CD4-positive, alpha-beta T cell treated with Interleukin-4 for 1 hour (primary cell): ENCODE measurements at regions not wholly inside any gene's neighbourhood (a gene's known extent, or its start where the extent isn't known, plus 50 kb on each side); places are given as distances from the start of the nearest gene placed in this dataset.
"Not testable (repeated sequence)": the region's sequence is repeated elsewhere in the genome, so short reads cannot be mapped to it uniquely, and the experiment has no call there.

Source experiments
- DNase-seq, 2 donors: peaks; one replicate each; pipeline ENCODE4 v3.0.0-alpha.2; 2020 to 2022

DNA sequence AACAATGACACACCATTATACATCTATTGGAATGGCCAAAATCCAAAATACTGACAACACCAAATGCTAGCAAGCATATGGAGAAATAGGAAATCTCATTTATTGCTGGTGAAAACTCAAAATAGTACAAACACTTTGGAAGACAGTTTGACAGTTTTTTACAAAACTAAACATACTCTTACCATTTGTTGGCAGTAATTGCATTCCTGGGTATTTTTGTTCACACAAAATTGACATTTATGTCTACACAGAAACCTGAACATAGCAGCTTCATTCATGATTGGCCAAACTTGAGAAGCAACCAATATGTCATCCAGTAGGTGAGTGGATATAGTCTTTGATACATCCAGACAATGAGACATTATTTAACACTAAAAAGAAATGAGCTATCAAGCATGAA is 489.9 kb downstream of the PLOD2 start:
- no peak for DNase-seq

DNA sequence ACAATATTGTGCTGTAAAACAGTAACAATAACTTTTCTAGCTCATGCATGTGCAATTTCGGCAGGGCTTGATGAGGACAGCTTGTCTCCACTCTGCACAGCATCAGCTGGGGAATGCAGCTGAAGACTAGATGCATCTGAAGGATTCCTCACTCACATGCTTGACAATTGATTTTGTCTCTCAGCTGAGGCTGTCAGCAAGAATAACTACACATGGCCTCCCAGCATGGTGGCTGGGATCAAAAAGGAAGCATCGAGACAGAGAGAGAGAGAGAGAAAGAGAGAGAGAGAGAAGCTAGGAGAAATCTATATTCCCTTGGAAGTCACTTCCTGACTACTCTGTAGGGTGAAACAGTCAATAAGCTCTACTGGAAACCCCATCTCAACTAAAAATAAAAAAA is 487.1 kb downstream of the PLOD2 start:
- DNase-seq: no peak

- DNase-seq: no peak
These were observed 482.6 kb downstream of the PLOD2 start for GRCh38 chr3:145678401-145678800.

DNA sequence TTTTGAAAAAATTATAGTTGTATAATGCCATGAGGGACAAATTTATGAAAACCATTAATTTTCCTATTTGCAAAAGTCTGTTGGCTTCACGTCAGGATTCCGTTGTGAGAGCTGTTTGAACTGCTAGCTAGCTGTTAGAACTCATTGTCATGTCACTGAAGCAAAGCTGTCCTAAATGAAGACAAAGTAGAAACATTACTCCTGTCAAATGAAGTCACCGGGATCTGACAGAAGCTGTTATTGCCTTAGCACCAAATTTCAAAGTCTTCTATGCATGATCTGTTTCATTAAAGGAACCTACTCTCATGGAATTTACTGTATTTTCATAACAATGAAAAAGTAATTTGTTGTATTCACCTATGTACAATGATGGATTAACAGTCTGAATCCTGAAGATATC is 479.8 kb downstream of the PLOD2 start:
- DNase-seq: no peak

GRCh38 chr3:145687978-145688377 is 473.0 kb downstream of the PLOD2 start:
- not testable (repeated sequence) for DNase-seq

DNA sequence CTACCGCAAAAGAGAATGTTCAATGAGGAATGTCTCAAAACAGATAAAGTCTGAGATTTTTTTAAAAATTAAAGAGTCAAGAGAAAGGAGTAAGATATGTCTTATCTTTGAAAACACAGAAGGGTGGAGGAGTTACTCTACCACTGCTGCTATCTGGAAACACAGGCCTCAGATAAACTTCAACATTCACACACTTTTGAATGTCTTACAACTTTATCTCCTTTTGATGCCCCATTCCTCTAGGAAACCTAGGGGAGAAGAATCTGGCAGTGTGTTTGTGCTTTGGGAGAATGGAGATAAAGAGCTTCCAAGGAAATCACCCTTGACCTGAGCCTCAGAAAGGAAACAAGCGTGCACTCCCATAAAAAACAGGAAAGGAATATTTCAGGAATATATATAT is 468.2 kb downstream of the PLOD2 start:
- no peak for DNase-seq

DNA sequence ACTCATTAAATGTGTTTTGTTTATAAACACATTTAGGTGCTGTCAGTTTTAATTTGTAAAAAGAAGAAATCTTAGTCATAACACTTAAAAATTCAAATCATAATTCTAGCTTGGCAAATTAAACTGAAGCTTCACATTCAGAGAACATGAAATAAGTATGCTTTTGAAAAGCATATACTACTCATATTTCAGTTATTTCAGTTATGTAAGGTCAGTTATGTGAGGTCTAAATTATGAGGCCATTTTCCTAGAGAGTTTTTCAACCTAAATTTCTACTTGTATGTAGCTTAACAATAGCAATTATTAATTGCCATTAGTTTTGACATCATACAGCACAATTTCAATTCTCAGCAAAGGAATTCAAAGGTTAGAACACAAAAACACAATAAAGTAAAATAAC is 465.0 kb downstream of the PLOD2 start:
- DNase-seq: no peak

DNA sequence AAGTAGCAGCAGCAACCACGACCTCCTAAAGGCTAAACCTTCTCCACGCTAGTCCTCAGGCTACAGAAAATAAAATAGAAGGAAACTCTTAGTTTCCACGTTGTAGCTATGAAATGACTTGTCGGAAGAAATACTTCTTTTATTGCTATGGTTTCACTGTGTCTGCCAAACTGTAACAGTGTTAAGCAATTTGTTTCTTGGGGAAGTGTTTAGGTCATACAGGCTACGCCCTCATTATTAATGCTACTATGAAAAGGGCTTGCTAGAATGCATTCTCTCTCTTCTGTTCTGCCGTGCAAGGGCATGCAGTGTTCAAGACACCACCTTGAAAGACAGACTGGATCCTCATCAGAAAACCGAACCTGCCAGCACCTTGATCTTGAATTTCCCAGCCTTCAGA is 462.7 kb downstream of the PLOD2 start:
- DNase-seq: no peak

DNA sequence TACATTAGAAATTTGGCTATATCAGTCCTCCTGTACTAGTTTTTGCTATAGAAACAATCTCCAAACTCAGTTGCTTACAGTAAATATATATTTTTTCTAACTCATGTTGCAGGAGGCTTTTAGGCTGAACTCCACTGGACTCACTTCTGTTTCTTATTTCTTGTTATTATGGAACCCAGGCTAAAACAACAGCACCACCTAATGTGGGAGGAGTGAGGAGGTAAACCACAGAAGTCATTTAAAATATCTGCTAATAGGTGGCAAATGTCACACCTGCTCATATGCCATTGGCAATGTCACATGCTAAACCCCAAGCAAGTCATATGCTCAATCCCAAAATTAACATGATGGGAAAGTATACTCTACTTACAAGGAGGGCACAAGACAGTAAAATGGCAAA is 462.2 kb downstream of the PLOD2 start:
- no peak for DNase-seq

DNA sequence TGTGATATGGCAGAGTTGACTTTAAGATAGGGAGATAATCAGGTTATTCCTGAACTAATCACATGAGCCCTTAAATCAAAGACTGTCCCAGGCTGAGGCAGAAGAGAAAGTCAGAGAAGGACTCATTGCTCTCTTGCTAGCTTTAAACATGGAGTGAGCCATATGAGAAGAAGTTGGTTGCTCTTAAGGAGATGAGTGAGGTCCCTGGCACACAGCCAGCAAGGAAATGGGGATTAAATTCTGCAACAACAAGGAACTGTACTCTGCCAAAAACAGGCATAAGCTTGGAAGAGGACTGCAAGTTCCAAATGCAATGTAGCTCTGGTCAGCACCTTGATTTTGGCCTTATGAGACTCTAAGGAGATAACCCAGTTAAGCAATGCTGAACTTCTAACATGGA is 457.0 kb downstream of the PLOD2 start:
- DNase-seq: no peak

GRCh38 chr3:145709779-145710178 is 451.2 kb downstream of the PLOD2 start:
- DNase-seq: not testable (repeated sequence)

- no peak for DNase-seq
These were observed 444.5 kb downstream of the PLOD2 start for GRCh38 chr3:145716519-145716918.

DNA sequence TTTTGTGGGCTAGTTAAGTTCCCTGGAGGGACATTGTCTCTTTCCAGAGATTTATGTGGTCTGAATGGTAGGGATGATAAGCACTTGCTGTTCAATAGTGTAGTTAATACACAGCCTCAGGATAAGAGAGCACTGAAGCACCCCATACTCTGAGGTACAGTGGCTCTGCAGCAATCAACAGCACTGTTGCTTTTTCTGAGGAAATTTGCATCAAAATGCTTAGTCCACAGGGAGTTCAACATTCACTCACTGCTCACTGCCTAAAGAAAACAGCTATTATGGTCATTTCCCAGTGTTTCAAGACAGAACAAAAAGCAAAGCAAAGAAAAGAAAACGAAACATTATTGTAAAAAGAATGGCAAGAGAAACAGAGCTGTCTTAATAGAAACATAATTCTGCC is 441.9 kb downstream of the PLOD2 start:
- no peak for DNase-seq

GRCh38 chr3:145721273-145721805 is 439.6 kb downstream of the PLOD2 start:
- DNase-seq: no peak

DNA sequence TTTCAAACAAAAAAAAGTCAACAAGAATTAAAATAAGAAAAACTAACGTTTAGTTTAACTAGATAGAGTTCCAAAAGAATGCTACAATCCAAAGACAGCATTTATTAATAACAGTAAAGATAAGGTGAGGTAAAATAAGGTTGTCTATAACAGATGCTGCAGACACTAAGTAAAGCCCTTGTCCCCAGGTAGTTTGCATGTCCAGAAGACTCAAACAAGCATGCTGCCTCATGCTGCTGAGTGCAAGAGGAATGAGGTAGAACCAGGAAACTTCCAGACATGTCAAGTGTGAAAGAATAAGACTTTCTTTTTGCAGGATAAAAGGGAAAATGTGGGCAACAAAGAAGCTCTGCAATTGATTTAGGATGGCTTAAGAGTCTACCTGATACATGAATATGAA is 439.2 kb downstream of the PLOD2 start:
- no peak for DNase-seq

GRCh38 chr3:145727476-145727875 is 433.5 kb downstream of the PLOD2 start:
- no peak for DNase-seq

DNA sequence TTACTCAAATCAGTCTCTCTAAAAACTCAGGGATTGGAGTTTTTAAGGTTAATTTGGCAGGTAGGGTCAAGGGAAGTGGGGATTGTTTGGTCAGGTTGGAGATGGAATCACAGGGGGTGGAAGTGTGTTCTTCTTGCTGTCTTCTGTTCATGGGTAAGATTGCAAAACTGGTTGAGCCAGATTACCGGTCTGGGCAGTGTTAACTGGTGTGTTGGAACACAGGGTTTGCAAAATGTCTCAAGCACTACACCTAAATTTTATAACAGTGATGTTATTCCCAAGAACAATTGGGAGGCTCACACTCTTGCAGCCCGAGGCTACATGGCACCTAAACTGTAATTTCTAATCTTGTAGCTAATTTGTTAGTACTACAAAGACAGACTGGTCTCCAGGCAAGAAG is 425.4 kb downstream of the PLOD2 start:
- DNase-seq: no peak

DNA sequence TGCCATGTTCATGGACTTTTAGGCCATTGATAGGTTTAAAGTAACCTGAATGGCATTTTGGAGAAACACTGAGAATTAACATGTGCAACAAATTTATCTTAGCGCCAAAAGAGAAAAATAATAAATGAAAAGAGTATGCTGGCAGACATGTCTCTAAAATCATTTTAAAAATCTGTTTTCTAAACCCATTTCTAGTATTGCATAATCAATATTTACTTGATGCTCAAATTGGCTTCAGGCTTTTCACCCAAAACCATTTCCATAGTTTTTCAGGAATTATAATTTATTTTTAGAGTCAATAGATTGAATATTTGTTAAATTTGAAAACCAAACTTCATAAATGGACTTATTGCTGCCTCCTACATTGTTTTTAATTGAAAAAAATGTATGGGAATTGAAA is 423.0 kb downstream of the PLOD2 start:
- no peak for DNase-seq

DNA sequence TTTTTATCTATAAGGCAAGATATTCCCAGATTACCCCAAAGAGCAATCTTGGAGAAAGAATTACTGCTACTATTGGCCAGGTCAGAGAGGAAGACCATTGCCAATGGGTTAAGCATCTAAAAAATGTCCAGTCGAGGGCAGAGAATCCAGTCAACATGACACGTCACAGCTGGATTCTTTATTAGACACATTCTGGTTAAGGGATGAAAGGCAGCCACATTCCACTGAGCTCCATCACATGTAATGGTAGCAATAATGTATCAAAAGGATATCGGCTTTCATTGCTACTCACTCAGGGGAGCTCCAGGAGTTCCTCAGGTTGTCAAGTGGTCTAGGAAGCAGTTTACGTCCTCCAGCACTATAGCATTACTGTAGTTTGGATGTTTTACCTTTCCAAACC is 421.1 kb downstream of the PLOD2 start:
- DNase-seq: no peak

GRCh38 chr3:145750657-145751056 is 410.3 kb downstream of the PLOD2 start:
- DNase-seq: no peak

DNA sequence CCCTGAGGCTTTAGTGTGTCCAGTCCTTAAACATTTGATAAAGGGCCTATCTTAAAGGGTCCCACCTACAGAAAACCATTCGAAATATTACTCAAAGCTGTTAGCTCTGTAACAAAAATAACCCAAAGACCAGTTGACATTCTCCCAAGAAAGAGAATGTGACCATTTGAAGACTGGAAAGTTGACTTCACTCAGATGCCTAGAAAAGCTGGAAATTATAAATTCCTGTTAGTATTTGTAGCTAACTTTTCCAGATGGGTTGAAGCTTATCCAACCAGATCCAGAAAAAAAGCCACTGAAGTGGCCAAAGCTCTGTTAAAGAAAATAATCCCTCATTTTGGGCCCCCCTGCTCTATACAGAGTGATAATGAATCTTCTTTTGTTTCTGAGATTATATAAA is 408.4 kb downstream of the PLOD2 start:
- DNase-seq: no peak

GRCh38 chr3:145754605-145755289 is 406.2 kb downstream of the PLOD2 start:
- DNase-seq: no peak

GRCh38 chr3:145760036-145760435 is 400.9 kb downstream of the PLOD2 start:
- no peak for DNase-seq

DNA sequence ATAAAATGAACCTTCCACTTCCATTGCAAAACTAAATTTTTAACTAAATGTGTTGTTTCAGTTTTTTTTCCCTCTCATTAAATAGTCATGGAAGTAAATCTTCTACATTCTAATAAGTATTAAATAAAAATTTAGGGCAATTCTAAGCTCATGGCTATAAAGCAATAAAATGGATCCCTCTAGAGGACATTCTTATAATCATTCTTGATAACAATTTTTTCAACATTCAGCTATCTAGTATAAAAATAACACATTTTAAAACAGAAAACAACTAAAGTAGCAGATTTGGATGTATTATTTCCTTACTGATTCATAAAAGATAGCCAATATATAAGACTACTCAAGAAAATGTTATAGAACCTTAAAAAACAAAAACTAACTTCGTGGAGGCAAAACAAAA is 393.1 kb downstream of the PLOD2 start:
- no peak for DNase-seq

DNA sequence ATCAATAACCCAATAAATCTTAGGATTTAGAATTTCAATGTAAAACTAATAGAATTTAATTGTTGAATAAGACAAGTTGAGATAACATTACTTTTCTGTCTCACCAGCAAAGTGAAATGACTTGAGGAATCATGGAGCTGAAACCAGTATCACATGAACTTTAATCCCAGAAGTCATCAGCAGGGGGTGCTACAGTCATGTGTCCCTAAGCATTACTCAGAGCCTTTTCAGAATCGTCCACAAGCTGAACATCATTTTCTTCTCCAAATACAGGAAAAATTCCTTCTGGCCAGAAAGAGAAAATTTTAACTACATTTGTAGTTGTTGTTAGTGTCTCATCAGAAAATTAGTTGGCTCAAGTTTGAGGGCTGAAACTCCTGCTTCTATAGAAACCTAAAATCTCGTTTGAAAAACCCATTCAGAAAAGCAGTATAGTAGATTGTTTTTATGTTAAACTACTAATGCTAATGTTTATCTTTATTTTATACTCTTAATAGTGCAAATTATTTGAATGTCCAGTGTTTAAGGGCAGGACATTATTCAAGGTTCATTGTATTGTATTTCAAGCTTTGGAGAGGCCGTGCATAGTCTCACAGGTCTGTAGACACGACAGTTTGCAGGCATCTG is 384.1 kb downstream of the PLOD2 start:
- DNase-seq: no peak
